ENCODE measurements at regions not wholly inside any gene's neighbourhood (a gene's known extent, or its start where the extent isn't known, plus 50 kb on each side); places are given as distances from the start of the nearest gene placed in this dataset.

- Histone ChIP-seq H3K4me1 (ENCODE audit: control insufficient read depth, insufficient read depth, low read length) (no peaks in the 10 kb centered on the region), H3K27ac (ENCODE audit: extremely low read depth, low read depth, low read length) (no peak overlapping the region), H3K4me3 (ENCODE audit: low read depth, low read length) (no peak overlapping the region), H3K9me3 (ENCODE audit: control insufficient read depth, insufficient read depth, low read depth, low read length) (no peaks in the 10 kb centered on the region), H3K36me3 (ENCODE audit: control insufficient read depth in 2 of 2, insufficient read depth in 1 of 2, low read length in 2 of 2) (no peaks in the 10 kb centered on the region)
- CTCF ChIA-PET = interaction anchor here (1.9 kb wide), 1 partner anchor 10 kb away, joined by 10 read pairs; no protein-coding TSS in a partner anchor
- POLR2A ChIA-PET = no interaction called here
- TF ChIP-seq YY2 (tag by site-specific recombination; IDR thresholded peaks at IDR 0.05) = no peak
- no peak for TF ChIP-seq ZNF776 (tag by site-specific recombination; IDR thresholded peaks at IDR 0.05; ENCODE audit: borderline replicate concordance)
- TF ChIP-seq ZNF677 (tag by site-specific recombination; IDR thresholded peaks at IDR 0.05) = no peak
- no peak for TF ChIP-seq BCL11B (tag by site-specific recombination; IDR thresholded peaks at IDR 0.05; ENCODE audit: low read depth)
- no peak for TF ChIP-seq ZBTB8A (tag by site-specific recombination; IDR thresholded peaks at IDR 0.05)
- no peak for TF ChIP-seq GLIS2 (tag by site-specific recombination; IDR thresholded peaks at IDR 0.05)
- TF ChIP-seq ZNF488 (tag by site-specific recombination; IDR thresholded peaks at IDR 0.05) = no peak
- no peak for TF ChIP-seq MYNN (tag by site-specific recombination; IDR thresholded peaks at IDR 0.05; ENCODE audit: borderline replicate concordance)
- TF ChIP-seq RBAK (tag by site-specific recombination; IDR thresholded peaks at IDR 0.05) = no peak
- no peak for TF ChIP-seq ZNF280D (tag by site-specific recombination; IDR thresholded peaks at IDR 0.05)
- no peak for TF ChIP-seq ZNF548 (tag by site-specific recombination; IDR thresholded peaks at IDR 0.05)
- TF ChIP-seq ZNF561 (tag by site-specific recombination; IDR thresholded peaks at IDR 0.05; ENCODE audit: borderline replicate concordance) = no peak
- TF ChIP-seq GLI4 (tag by site-specific recombination; IDR thresholded peaks at IDR 0.05) = no peak
- no peak for TF ChIP-seq TRIM28 (IDR thresholded peaks at IDR 0.05; ENCODE audit: borderline replicate concordance, low read length)
- TF ChIP-seq ZNF23 (tag by site-specific recombination; IDR thresholded peaks at IDR 0.05; ENCODE audit: borderline replicate concordance) = no peak
- TF ChIP-seq ZNF544 (tag by site-specific recombination; IDR thresholded peaks at IDR 0.05) = no peak
- TF ChIP-seq ZNF777 (tag by site-specific recombination; IDR thresholded peaks at IDR 0.05; ENCODE audit: borderline replicate concordance) = no peak
- no peak for TF ChIP-seq ZNF433 (tag by site-specific recombination; IDR thresholded peaks at IDR 0.05; ENCODE audit: low read depth)
These were observed 1683.2 kb upstream of the SLC39A10 start for GRCh38 chr2:193973781-193974180.

- H3K4me1 ChIP-seq (ENCODE audit: control insufficient read depth, insufficient read depth, low read length) = no peaks in the 10 kb centered on the region
- no peak overlapping the region for H3K4me3 ChIP-seq (ENCODE audit: low read depth, low read length)
- no peak overlapping the region for H3K27ac ChIP-seq (ENCODE audit: extremely low read depth, low read depth, low read length)
- CTCF ChIA-PET = interaction anchor here (0.6 to 0.7 kb wide), 3 partner anchors 337 to 638 kb away, joined by 3 read pairs; no protein-coding TSS in a partner anchor
- POLR2A ChIA-PET = no interaction called here
- H3K9me3 ChIP-seq (ENCODE audit: control insufficient read depth, insufficient read depth, low read depth, low read length) = no peaks in the 10 kb centered on the region
- TF ChIP-seq SETDB1 (IDR thresholded peaks at IDR 0.05; ENCODE audit: insufficient read length, low read length) (no peak), ZNF692 (tag by site-specific recombination; IDR thresholded peaks at IDR 0.05) (no peak), ZNF747 (tag by site-specific recombination; IDR thresholded peaks at IDR 0.05) (no peak), ZNF133 (tag by site-specific recombination; IDR thresholded peaks at IDR 0.05) (no peak), BCL11A (tag by site-specific recombination; IDR thresholded peaks at IDR 0.05; ENCODE audit: low read depth) (no peak), ZNF138 (tag by site-specific recombination; IDR thresholded peaks at IDR 0.05; ENCODE audit: borderline replicate concordance) (no peak)
- H3K36me3 ChIP-seq (ENCODE audit: control insufficient read depth in 2 of 2, insufficient read depth in 1 of 2, low read length in 2 of 2) = no peaks in the 10 kb centered on the region
These were observed 1690.4 kb upstream of the SLC39A10 start for GRCh38 chr2:193966590-193966989.
